DND-41 (cell line): ENCODE measurements at regions not wholly inside any gene's neighbourhood (a gene's known extent, or its start where the extent isn't known, plus 50 kb on each side); places are given as distances from the start of the nearest gene placed in this dataset.
"Not testable (repeated sequence)": the region's sequence is repeated elsewhere in the genome, so short reads cannot be mapped to it uniquely, and the experiment has no call there.

Experiments used
- CTCF ChIP-seq: IDR thresholded peaks from 2 replicates; pipeline ENCODE4 v1.5.1; 2012; ENCODE audit warnings: borderline replicate concordance, low read length, moderate library complexity, mild to moderate bottlenecking; ENCODE audit not compliant: poor library complexity, severe bottlenecking; ENCODE audit errors: extremely low read depth
- EZH2 ChIP-seq: IDR thresholded peaks from 3 replicates; pipeline ENCODE4 v1.6.1; 2012; ENCODE audit warnings: borderline replicate concordance, low read depth, mild to moderate bottlenecking, moderate library complexity, low read length, inconsistent platforms; ENCODE audit not compliant: severe bottlenecking

GRCh38 chr7:89857053-89857452 is 297.2 kb upstream of the STEAP1 start:
- TF ChIP-seq CTCF, EZH2: not testable (repeated sequence)
